GM19397 (cell line): ENCODE measurements at regions not wholly inside any gene's neighbourhood (a gene's known extent, or its start where the extent isn't known, plus 50 kb on each side); places are given as distances from the start of the nearest gene placed in this dataset.

Experiments
- ATAC-seq: cut with Tn5 transposase; IDR thresholded peaks from one replicate; pipeline ENCODE4 v1.9.1; 2021; ENCODE audit warnings: mild to moderate bottlenecking, moderate library complexity; ENCODE audit not compliant: unreplicated experiment

DNA sequence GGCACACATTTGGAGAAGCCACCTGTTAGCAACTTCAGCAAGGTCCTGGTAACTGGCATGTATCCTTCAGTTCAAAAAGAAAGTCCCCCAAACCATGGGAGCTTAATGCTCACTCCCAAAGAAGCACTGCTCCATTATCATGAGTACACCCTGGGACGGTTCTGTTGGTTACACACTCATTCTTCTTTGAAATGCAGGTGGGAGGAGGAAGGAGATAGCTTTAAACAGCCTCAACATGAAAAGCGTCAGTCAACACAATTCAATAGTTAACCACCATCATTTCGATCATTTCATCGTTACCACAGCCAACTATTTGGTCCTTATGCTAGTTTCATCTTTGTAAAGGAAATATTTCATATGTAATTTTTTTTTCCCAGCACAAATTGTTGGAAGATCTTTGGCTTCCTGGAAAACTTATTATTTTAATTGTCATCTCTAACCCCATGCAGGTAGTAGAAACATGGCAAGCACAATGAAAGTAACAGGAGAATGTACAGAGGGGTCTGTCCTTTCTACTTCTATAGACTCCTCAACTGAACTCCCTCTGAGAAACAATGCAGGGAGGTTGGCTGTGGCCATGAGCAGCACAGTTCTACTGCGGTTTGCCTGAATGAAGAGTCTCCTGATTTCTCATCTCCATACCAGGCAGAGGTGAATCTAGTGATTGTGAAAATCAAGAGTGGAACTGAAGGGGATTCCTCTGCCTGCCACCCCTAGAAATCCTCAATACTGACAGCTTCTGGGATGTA is 196.4 kb upstream of the FOXN3 start:
- ATAC-seq = no peak

DNA sequence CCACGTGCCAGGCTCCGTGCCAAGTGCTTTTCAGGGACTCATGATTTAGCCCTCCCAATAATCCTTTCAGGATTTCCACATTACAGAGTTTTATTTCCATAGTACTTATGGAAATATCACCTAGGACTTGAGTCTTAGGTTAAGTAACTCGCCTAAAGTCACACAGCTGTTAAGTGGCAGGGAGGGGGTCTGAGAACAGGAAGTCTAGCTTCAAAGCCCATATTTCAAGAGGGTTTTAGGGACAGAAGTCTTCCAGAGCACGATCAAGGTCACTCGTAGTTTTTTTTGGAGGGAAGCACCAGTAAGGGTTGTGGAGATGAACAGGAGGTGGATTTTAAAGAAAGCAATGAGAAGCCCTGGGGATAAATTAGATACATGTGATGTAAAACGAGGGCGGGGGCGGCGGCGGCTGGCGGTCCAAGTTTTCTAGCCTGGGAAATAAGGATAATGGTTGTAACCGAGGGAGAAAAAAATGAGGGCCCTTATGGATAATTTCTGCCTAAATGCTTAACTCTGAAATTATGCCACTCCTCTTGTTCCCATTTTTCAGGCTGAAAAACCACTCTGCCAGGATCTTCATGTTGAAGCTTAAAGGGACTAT is 192.6 kb upstream of the FOXN3 start:
- ATAC-seq = no peak

DNA sequence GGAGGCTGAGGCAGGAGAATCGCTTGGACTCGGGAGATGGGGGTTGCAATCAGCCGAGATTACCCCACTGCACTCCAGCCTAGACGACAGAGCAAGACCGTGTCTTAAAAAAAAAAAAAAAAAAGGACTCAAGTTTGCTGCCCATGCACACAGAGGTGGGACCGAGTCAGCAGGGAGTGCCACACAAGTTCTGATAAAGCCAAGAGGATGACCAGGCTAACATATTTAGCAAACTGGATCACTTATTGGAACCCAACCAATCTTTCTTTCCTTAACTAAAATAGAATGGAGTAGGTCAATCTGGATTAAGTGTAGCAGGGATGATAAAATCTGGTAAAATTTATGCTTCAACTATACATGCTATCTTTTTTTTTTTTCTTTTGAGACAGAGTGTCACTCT is 190.4 kb upstream of the FOXN3 start:
- no peak for ATAC-seq

DNA sequence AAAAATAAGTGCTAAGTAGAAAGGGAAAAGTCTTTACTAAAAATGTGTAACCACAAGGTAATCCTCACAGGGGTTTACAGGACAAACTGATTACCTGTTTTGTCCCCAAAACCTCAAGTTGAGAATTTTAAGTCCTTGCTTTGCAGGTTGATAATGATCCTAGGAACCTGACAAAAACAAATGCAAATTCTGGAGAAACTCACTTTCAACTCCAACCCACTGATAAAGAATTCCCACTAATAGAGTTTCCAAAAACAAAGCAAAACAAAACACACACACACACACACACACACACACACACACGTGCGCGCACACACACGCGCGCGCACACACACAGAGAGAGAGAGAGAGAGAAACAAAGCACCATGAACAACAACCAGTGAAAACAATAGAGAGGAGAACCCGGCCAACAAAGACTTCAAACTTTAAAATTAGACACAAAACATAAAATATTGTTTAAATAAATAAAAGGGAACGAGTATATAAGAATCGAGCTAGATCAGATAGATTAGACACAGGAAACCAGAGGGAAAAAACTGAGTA is 187.0 kb upstream of the FOXN3 start:
- no peak for ATAC-seq

DNA sequence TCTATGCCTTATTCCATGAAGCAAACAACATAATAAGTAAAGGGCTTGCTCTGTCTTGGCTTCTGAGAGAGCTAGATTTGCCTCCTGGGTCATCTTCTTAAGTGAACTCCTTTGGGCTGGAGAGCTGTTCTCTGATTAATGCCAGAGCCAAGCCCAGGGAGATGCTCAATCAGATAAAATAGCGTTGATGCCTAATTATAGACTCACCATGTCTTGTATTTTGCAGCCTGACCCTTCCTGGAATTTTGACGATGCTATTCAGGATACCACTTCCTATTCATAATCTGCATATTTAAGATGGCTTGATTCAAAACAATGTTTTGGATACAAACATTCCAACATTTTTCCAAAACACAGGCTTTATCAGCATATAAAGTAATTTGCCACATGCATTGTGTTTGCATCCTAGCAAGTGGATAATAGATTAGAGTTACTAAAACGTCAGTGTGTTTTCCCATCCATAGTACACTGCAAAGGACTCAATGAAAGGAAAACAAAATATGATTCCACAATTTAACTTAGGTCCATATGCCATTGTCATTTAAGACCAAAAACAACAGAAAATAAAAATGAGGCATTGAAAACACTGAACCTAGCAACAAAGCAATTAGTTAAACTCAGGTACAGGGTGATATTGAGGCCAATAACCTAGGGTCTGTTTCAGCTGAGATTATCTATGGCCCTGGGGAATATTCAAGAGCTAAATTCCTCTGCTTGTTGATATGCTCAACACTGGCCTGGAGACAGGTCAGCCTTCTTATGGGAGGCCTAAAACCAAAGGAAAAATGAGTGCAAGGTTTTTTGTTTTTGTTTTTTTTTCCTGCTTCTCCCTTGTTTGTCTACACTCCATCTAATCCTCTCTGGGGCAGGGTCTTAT is 184.2 kb upstream of the FOXN3 start:
- no peak for ATAC-seq

DNA sequence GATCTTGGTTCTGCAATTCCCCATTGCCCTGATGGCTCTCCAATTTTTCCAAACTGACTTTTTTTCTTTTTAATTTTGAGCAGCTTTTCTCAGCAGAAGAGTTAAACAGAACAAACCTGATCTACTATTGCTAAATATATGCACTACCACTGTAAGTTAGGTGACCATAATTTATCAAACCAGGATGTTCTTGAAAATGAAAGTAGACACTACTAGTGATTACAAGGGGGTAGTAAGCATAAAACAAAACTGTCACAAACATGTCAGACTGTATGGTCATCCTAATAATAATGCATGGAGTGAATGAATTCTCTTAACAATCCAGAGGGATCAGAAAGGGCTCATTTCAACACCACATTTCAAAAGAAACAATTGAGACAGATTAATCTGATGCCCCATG is 183.0 kb upstream of the FOXN3 start:
- no peak for ATAC-seq

DNA sequence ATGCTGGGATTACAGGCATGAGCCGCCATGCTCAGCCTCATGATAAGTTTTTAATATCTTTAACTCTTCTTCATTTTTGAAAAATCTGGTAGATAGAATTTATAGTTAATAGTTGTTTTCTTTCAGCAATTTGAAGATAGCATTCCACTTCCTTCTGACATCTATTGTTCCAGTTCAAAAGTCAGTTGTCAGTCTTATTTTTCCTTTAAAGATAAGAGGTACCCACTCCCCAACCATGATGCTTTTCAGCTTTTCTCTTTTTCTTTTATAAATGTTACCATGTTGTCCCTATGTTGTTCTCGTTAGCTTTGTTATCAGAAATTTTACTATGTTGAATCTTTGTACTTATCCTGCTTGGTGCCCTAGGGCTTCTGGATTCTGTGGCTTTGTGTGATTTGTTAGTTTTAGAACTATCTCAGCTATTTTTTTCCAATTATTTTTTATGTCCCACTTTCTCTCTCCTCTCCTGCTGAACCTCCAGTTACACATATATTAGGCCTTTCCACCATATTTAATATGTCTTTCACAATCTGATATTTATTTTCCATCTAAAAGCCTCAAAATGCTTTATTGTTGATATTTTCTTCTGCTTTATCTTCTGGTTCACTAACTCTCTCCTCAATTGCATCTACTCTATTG is 181.6 kb upstream of the FOXN3 start:
- no peak for ATAC-seq

DNA sequence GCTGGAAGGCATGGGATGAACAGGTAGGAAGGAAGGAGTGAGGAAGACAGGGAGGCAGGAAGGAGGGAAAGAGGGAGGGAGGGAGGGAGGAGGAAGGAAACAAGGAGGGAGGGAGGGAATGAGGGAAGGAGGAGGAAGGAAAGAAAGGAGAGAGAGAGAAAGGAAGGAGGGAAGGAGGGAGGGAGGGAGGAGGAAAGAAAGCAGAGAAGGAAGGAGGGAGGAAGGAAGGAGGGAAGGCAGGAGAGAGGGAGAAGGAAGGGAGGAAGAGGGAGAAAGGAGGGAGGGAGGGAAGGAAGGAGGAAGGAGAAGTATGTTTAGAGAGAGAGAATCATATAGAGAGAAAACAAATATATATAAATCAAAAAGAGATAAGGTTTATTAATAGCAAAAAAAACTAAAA is 175.9 kb upstream of the FOXN3 start:
- no peak for ATAC-seq

DNA sequence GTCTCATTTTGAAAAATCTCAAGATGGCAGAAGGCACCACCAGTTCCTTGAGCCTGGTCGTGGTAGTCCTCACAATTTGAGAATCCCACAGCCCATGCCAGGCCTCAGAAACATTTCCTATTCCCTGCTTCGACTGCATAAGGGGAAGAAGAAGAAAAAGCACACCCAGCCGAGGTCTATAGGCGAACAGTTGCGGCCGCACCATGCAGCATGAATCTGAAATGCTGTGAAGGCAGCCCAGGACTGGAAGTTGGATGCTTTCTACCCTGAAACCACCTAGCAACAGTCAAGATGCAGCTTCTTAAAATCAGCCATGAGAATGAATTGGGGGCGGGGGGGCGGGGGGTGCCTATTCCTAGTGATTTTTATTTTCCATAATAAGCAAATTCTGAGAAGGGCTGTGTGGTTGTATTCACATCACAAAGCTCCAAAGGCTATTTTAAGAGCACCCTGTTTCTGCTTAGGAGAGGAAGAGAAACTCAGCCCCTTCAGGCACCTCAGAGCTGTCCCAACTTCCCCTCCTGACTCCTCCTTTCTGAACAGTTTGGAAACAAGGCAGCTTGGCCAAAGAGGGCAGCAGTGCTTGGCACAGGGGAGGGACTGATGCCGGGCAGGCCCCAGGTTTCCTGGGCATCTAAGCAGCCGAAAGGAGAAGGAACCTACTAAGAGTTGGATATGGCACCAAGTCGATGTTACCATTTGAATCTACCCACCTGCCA is 172.5 kb upstream of the FOXN3 start:
- ATAC-seq = peak; percentile 53

DNA sequence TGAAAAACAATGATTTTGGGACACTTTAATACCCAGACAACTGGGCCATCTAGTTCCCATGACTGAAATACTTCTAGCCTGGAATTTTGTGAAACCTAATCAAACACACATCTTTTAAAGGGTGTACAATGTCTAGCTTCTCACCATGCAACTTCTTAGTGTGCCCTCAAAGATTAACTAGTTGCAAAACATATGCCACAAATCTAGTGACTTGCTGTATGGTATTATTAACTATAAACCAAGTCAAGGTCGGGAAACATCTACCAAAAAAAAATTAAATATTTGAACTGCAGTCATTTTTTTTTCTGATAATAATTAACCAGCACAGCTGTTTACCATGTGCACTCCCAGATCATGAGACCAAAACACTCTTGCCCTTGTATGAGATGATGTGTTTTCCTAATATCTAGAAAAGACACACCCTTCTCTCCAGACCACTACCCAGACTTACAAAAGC is 171.8 kb upstream of the FOXN3 start:
- ATAC-seq = no peak

DNA sequence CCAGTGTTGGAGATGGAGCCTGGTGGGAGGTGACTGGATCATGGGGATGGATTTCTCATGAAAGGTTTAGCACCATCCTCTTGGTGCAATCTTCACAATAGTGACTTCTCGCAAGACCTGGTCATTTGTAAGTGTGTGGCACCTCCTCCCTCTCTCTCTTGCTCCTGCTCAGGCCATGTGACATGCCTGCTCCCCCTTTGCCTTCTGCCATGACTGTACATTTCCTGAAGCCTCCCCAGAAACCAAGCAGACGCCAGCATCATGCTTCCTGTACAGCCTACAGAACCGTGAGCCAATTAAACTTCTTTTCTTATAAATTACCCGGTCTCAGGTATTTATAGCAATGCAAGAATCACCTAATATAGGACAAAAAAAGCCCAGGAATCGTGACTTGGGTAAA is 171.0 kb upstream of the FOXN3 start:
- no peak for ATAC-seq

DNA sequence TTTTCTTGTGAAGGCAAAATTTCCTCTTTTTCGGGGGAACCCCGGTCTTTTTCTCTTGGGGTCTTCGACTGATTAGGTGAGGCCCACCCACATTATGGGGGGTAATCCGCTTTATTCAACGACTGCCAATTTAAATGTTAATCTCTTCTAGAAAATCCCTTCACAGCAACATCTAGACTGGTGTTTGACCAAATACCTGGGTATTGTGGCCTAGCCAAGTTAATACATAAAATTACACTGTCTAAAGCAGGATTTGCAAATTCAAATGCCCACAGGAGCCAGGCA is 170.0 kb upstream of the FOXN3 start:
- no peak for ATAC-seq

DNA sequence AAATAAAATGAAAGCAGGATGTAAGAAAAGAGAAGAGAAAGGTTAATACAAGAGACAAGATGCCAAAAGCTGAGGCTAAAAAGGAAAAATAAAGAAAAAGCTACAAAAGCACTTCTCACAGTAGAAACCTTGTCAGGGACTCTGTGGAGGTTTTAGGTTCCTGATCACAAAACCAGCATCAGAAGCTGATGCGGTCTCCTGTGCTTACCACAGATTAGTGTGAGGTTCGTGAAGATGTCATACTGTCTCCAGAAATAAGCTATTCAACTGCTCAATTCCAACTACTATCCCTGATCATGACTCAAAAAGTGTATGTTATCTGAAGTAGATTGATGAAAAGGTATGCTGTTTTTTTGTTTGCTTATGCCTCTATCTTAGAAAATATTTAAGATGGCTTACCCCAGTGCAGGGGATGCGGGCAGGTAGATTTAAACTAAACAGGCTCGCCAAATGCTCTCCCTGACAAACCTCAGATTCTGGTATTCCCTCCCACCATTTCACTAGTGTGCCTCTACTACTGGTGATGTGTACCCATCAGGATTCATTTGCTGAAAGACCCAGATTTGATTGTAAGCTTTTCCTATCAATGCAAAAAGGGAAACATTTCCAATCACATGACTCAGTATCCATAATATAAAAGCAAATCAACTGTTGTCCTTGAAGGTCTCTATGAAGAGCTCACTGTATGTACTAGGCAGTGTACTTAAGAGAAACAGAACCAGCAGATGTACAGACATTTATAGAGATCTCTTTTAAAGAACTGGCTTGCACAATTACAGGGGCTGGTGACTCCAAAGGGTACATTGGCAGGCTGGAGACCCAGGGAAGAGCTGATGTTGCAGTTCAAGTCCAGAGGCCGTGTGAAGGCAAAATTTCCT is 169.5 kb upstream of the FOXN3 start:
- no peak for ATAC-seq

DNA sequence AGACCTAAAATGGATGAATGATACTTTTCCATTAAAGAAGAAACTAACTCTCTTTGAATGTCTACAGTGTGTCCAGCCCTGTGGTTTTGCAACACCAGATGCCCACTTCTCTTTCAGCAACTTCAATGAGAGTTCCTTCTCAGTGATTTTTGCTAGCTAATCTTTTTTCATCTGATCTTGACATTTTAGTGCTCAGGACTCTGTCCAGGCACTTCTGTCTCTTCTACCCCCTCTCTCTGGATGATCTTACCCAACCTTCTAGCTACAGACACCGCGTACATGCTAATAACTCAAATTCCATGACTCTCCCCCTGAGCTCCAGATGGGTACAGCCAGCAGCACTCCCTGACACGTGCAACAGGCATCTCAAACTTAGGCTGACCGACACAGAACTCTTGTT is 161.1 kb upstream of the FOXN3 start:
- ATAC-seq = no peak

DNA sequence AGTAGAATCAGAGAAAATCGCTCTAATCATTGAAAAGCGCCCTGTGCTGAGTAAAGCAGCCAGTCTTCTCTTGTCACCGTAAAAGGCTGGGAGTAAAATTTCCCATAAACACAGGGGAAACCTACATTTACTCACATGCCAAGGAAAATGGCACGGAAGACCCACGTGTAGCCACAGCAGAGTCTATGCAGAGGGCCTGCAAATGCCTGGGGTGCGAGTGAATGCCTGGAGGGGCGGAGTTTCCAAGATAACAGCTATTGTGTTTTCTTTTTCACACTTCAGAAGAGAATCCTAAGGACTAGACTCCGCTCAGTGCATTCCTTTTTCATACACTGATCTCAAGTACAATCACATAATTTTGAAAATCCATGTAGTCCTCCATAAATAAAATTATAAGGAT is 159.9 kb upstream of the FOXN3 start:
- no peak for ATAC-seq

DNA sequence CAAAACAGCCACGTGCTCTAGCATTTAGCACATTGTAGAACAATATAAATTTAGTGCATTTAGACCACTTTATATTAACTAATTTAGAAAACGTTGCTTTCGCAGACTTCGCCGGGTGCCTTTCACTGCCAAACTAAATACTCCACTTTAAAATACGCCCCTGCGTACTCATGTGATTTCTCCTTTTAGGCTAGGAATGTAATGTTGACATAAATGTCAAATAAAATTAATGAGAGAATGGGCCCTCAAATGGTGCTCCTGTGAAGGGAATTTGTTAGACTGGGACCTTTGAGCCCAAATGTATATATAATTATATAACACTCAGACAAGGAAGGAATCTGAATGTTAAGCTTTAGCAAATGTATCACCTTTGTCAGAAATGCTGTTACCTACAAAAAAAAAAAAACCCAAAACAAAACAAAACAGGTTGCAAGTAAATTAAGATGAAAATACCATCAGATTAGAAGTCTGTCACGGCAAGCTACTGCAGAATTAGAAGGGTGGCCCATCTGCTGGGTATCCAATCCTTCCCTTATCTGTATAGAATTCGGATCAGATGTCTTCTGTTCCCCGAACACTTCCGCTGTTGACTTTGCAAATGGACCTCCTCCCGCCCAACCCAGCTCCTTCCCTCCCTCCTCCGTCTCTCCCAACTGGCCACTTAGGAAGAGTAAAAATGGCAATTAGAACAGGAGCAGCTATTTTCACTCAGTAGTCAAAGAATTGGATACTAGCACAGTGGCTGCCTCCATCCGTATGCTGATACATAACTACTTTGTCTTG is 159.3 kb upstream of the FOXN3 start:
- ATAC-seq = no peak

DNA sequence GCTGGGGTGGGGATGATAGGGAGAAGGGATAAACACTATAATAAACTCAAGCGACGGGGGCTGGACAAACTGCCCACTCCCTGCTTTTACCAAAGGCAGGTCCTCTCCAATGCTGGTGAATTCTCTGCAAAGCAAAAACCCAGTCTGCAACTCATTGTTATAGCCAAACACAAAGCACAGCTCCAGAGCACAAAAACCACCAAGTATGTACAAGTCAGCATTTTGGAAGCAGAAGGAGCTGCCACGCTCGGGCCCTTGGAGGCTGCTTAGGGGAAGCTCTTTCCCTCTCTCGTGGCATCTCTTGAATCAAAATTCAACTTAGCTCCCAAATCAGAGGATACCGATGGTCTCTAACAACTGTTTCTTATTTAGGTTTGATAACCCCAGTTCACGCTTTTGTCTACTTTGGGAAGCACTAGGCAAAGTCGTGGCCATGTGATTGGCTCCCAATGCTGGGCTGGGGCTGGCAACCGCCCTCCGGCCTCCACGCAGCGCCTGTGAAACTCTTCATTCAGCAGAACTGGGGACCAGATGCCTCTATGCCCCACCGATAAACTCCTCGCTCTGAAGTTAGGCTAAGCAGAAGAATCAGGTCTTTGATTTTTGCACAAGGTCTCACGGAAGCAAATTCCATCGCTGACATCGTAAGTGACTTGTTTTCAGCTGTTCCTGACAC is 158.5 kb upstream of the FOXN3 start:
- no peak for ATAC-seq

DNA sequence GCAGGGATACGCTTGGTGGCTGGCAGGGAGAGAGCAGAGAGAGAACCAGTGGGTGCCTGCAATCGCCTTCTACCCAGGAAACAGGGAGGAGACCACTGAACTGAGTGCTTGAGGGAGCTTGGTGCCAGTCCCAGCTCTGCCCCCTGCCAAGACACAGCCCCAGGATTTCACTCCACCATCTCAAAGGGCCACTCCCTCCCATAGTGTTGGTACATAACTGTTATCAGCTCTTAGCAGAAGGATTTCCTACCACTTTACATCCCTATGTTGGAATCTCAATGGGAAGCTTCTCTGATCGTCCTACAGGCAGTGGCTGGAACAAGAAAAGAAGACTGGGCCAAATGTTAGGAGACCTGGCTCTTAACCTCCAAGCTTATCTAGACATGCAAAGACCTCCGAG is 157.4 kb upstream of the FOXN3 start:
- ATAC-seq = no peak

DNA sequence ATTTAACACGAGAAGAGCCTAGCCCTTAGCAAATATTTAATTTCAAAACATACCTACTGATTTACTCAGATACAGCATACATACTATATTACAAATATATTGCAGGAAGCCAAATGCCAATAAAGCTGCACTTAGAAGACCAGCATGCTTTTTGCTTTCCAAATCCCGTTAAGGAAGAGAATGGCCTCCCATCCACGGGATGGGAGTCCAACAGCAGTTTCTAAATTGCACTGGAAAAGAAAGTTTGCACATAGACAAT is 156.3 kb upstream of the FOXN3 start:
- ATAC-seq = no peak
